Breast epithelium (tissue), 4 donors: ENCODE measurements at regions not wholly inside any gene's neighbourhood (a gene's known extent, or its start where the extent isn't known, plus 50 kb on each side); places are given as distances from the start of the nearest gene placed in this dataset.

Experiments used
- DNase-seq, 2 donors: peaks; one replicate each; pipeline ENCODE4 v3.0.0-alpha.2; 2019; ENCODE audit warnings: low spot score in 2 of 2
- H3K27ac ChIP-seq, 2 donors: fragments of 200-600 bp; sonication (generic) in 1 of 2; one replicate each; pipeline ENCODE4 v1.5.1; 2016 to 2019; ENCODE audit warnings: mild to moderate bottlenecking in 1 of 2
- H3K27me3 ChIP-seq, 2 donors: fragments of 200-600 bp; sonication (generic) in 1 of 2; one replicate each; pipeline versions ENCODE4 v1.5.1 to v1.6.0; 2017 to 2019; ENCODE audit warnings: control low read depth in 1 of 2, mild to moderate bottlenecking in 1 of 2
- H3K36me3 ChIP-seq: fragments of 200-600 bp; one replicate; pipeline ENCODE4 v1.5.1; 2019
- H3K4me1 ChIP-seq, 2 donors: fragments of 200-600 bp; sonication (generic); one replicate each; pipeline ENCODE4 v1.5.1; 2016 to 2019; ENCODE audit warnings: control low read depth in 1 of 2
- H3K4me3 ChIP-seq, 3 donors: fragments of 200-600 bp; sonication (generic); 1 replicate in 2 of 3; 2 replicates in 1 of 3; pipeline ENCODE4 v1.5.1; 2016 to 2019; ENCODE audit warnings: mild to moderate bottlenecking in 3 of 3, moderate library complexity in 2 of 3
- H3K9me3 ChIP-seq, 2 donors: fragments of 200-600 bp; sonication (generic) in 1 of 2; one replicate each; pipeline ENCODE4 v1.5.1; 2016 to 2019; ENCODE audit warnings: control low read depth in 1 of 2
- CTCF ChIP-seq, 3 donors: fragments of 450-650 bp; IDR thresholded peaks; one replicate each; pipeline ENCODE4 v1.5.1; 2016 to 2017; ENCODE audit warnings: antibody characterized with exemption in 3 of 3, mild to moderate bottlenecking in 3 of 3, moderate library complexity in 3 of 3
- POLR2A ChIP-seq: fragments of 450-650 bp; IDR thresholded peaks from one replicate; pipeline ENCODE4 v1.6.1; 2016; ENCODE audit warnings: antibody characterized with exemption, mild to moderate bottlenecking, moderate library complexity
- POLR2AphosphoS5 ChIP-seq, 3 donors: sonication (generic); formaldehyde crosslinking; IDR thresholded peaks; one replicate each; pipeline ENCODE4 v1.6.1; 2017; ENCODE audit warnings: antibody characterized with exemption in 3 of 3
- intact Hi-C: fragments of 100-400 bp; cut with DNase I; formaldehyde crosslinking; loops from one replicate; pipeline ENCODE4 v1.15.1; 2023; ENCODE audit warnings: low total_unique reads

GRCh38 chr13:70835371-70835770 is 727.1 kb upstream of the KLHL1 start:
- intact Hi-C loops: no loop called here
- Histone ChIP-seq H3K27ac (no peak overlapping the region), H3K36me3 (no peaks in the 10 kb centered on the region), H3K4me1 (no peaks in the 10 kb centered on the region), H3K27me3 (no peaks in the 10 kb centered on the region), H3K9me3 (no peaks in the 10 kb centered on the region), H3K4me3 (no peak overlapping the region)
- DNase-seq: no peak
- no peak for TF ChIP-seq CTCF (IDR thresholded peaks at IDR 0.05)

GRCh38 chr13:70829748-70830147 is 721.5 kb upstream of the KLHL1 start:
- H3K27me3 ChIP-seq: no peaks in the 10 kb centered on the region
- DNase-seq: no peak
- TF ChIP-seq POLR2AphosphoS5 (IDR thresholded peaks at IDR 0.05) (no peak), CTCF (IDR thresholded peaks at IDR 0.05) (no peak), POLR2A (no peak)
- no peaks in the 10 kb centered on the region for H3K9me3 ChIP-seq
- H3K4me3 ChIP-seq: no peak overlapping the region
- H3K36me3 ChIP-seq: no peaks in the 10 kb centered on the region
- intact Hi-C loops: no loop called here
- no peaks in the 10 kb centered on the region for H3K4me1 ChIP-seq
- H3K27ac ChIP-seq: no peak overlapping the region

- H3K4me3 ChIP-seq: no peak overlapping the region
- intact Hi-C loops: no loop called here
- H3K9me3 ChIP-seq: no peaks in the 10 kb centered on the region
- H3K27me3 ChIP-seq: no peaks in the 10 kb centered on the region
- H3K27ac ChIP-seq: no peak overlapping the region
- DNase-seq: no peak
- H3K4me1 ChIP-seq: no peaks in the 10 kb centered on the region
- TF ChIP-seq POLR2A: no peak
- no peak for TF ChIP-seq POLR2AphosphoS5 (IDR thresholded peaks at IDR 0.05)
- TF ChIP-seq CTCF (IDR thresholded peaks at IDR 0.05): no peak
- no peaks in the 10 kb centered on the region for H3K36me3 ChIP-seq
Measured at GRCh38 chr13:70817576-70817975, 709.3 kb upstream of the KLHL1 start.

GRCh38 chr13:70816853-70817252 is 708.6 kb upstream of the KLHL1 start:
- no peak for DNase-seq
- Histone ChIP-seq H3K4me3 (no peak overlapping the region), H3K36me3 (no peaks in the 10 kb centered on the region), H3K9me3 (no peaks in the 10 kb centered on the region), H3K4me1 (no peaks in the 10 kb centered on the region), H3K27ac (no peak overlapping the region), H3K27me3 (no peaks in the 10 kb centered on the region)
- intact Hi-C loops: no loop called here
- TF ChIP-seq CTCF (IDR thresholded peaks at IDR 0.05) (no peak), POLR2A (no peak), POLR2AphosphoS5 (IDR thresholded peaks at IDR 0.05) (no peak)

GRCh38 chr13:70814684-70815083 is 706.4 kb upstream of the KLHL1 start:
- H3K27me3 ChIP-seq: no peaks in the 10 kb centered on the region
- no peaks in the 10 kb centered on the region for H3K4me1 ChIP-seq
- no peak overlapping the region for H3K27ac ChIP-seq
- H3K36me3 ChIP-seq: no peaks in the 10 kb centered on the region
- intact Hi-C loops: no loop called here
- H3K9me3 ChIP-seq: no peaks in the 10 kb centered on the region
- no peak for DNase-seq
- no peak for TF ChIP-seq CTCF (IDR thresholded peaks at IDR 0.05)
- no peak for TF ChIP-seq POLR2AphosphoS5 (IDR thresholded peaks at IDR 0.05)
- no peak for TF ChIP-seq POLR2A
- H3K4me3 ChIP-seq: no peak overlapping the region
